Neural progenitor cell (in vitro differentiated cells): ENCODE measurements at regions not wholly inside any gene's neighbourhood (a gene's known extent, or its start where the extent isn't known, plus 50 kb on each side); places are given as distances from the start of the nearest gene placed in this dataset.

Source experiments
- DNase-seq: peaks from one replicate; pipeline ENCODE4 v3.0.0-alpha.2; 2016; ENCODE audit warnings: low spot score
- H2AFZ ChIP-seq: fragments of 200-600 bp; sonication (generic); replicated peaks from 2 replicates; pipeline ENCODE4 v1.6.1; 2016; ENCODE audit warnings: antibody characterized with exemption
- H3F3A ChIP-seq: fragments of 200-600 bp; sonication (generic); 2 replicates; pipeline ENCODE4 v1.6.1; 2016; ENCODE audit warnings: antibody characterized with exemption, low read depth
- H3K27ac ChIP-seq: fragments of 200-600 bp; sonication (generic); 2 replicates; pipeline ENCODE4 v1.5.1; 2016; ENCODE audit warnings: mild to moderate bottlenecking
- H3K27me3 ChIP-seq: fragments of 200-600 bp; sonication (generic); 2 replicates; pipeline ENCODE4 v1.6.1; 2016; ENCODE audit warnings: mild to moderate bottlenecking, moderate library complexity
- H3K36me3 ChIP-seq: fragments of 200-600 bp; sonication (generic); 2 replicates; pipeline ENCODE4 v1.5.1; 2016
- H3K4me1 ChIP-seq: fragments of 200-600 bp; sonication (generic); 2 replicates; pipeline ENCODE4 v1.6.1; 2016; ENCODE audit warnings: mixed run types
- H3K4me2 ChIP-seq: fragments of 200-600 bp; sonication (generic); 2 replicates; pipeline ENCODE4 v1.6.1; 2016
- H3K4me3 ChIP-seq: fragments of 200-600 bp; sonication (generic); 2 replicates; pipeline ENCODE4 v1.5.1; 2016
- H3K79me2 ChIP-seq: fragments of 200-600 bp; sonication (generic); 2 replicates; pipeline ENCODE4 v1.6.1; 2016; ENCODE audit warnings: low read depth
- H3K9ac ChIP-seq: fragments of 200-600 bp; sonication (generic); 2 replicates; pipeline ENCODE4 v1.6.1; 2016
- H3K9me3 ChIP-seq: fragments of 200-600 bp; sonication (generic); 2 replicates; pipeline ENCODE4 v1.5.1; 2016; ENCODE audit warnings: low read depth
- H4K20me1 ChIP-seq: fragments of 200-600 bp; sonication (generic); 2 replicates; pipeline ENCODE4 v1.6.1; 2016; ENCODE audit warnings: low read depth
- H3K27ac Mint-ChIP-seq: 3 replicates; pipeline ENCODE4 v1.8.0; 2021; ENCODE audit warnings: mixed read lengths
- H3K27me3 Mint-ChIP-seq: 2 replicates; pipeline ENCODE4 v1.8.0; 2022; ENCODE audit warnings: low read depth, mild to moderate bottlenecking, inconsistent platforms, moderate library complexity, mixed read lengths; ENCODE audit not compliant: insufficient read depth
- H3K36me3 Mint-ChIP-seq: 3 replicates; pipeline ENCODE4 v1.8.0; 2021; ENCODE audit warnings: mixed read lengths
- H3K4me1 Mint-ChIP-seq: 3 replicates; pipeline ENCODE4 v1.8.0; 2021; ENCODE audit warnings: mixed read lengths
- H3K4me3 Mint-ChIP-seq: 3 replicates; pipeline ENCODE4 v1.8.0; 2021; ENCODE audit warnings: mild to moderate bottlenecking, moderate library complexity, mixed read lengths
- H3K9me3 Mint-ChIP-seq: 3 replicates; pipeline ENCODE4 v1.8.0; 2020; ENCODE audit warnings: mixed read lengths
- EZH2 ChIP-seq: fragments of 200-600 bp; sonication (generic); IDR thresholded peaks from 2 replicates; pipeline ENCODE4 v1.6.1; 2017; ENCODE audit warnings: antibody characterized with exemption, mild to moderate bottlenecking, moderate library complexity
- EZH2phosphoT487 ChIP-seq: fragments of 200-600 bp; sonication (generic); IDR thresholded peaks from 2 replicates; pipeline ENCODE4 v1.6.1; 2017; ENCODE audit warnings: antibody characterized with exemption
- TF ChIP-seq, protein P1 (sequence below): fragments of 200-600 bp; sonication (generic); IDR thresholded peaks from 2 replicates; pipeline ENCODE4 v1.5.1; 2017; ENCODE audit warnings: antibody characterized with exemption, mild to moderate bottlenecking

DNA sequence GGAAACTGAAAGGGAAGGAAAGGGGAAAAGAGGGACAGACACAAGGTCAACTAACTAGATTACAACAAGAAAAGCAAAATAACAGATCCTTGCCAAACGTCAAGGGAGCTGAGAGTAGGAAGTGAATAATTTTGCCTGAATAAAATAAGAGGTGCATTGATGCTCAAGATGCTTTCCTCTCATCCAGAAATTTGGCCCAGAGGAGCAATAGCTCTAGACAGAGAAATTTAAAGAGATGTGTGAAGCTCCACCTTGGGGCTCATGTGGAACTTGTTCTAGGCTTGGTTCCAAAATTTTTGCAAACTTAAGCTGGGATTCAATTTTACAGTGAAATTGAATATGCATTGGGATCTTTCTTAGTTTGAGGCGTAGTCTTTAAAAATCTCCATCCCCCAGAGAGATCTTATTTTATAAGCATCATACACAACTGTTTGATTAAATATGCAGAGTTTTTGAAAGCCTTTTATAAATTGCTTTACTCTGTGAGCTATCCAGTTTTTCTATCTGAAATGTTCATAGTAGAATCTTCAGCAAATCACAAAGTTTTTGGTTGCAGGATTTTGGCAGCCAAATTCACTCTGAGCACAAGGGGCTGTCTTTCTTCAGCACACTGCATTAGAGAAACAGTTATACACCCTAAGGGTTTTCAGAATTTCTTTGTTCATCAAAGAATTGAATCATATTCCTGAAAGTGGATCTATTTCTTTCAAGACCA lies 1159.5 kb downstream of the ADGRL3 start:
- no peak overlapping the region for H2AFZ ChIP-seq
- no peaks in the 10 kb centered on the region for H4K20me1 ChIP-seq
- H3K4me3 Mint-ChIP-seq, result no peak overlapping the region
- H3K27ac ChIP-seq, result no peak overlapping the region
- no peak overlapping the region for H3K4me3 ChIP-seq
- no peak overlapping the region for H3K27ac Mint-ChIP-seq
- no peaks in the 10 kb centered on the region for H3K79me2 ChIP-seq
- no peaks in the 10 kb centered on the region for H3F3A ChIP-seq
- H3K27me3 Mint-ChIP-seq, result no peaks in the 10 kb centered on the region
- no peak overlapping the region for H3K4me2 ChIP-seq
- H3K9me3 ChIP-seq, result no peaks in the 10 kb centered on the region
- H3K4me1 Mint-ChIP-seq, result no peaks in the 10 kb centered on the region
- H3K4me1 ChIP-seq, result no peaks in the 10 kb centered on the region
- no peak for DNase-seq
- no peak overlapping the region for H3K9ac ChIP-seq
- no peaks in the 10 kb centered on the region for H3K27me3 ChIP-seq
- no peaks in the 10 kb centered on the region for H3K36me3 Mint-ChIP-seq
- H3K36me3 ChIP-seq, result no peaks in the 10 kb centered on the region
- TF ChIP-seq, protein P1, sequence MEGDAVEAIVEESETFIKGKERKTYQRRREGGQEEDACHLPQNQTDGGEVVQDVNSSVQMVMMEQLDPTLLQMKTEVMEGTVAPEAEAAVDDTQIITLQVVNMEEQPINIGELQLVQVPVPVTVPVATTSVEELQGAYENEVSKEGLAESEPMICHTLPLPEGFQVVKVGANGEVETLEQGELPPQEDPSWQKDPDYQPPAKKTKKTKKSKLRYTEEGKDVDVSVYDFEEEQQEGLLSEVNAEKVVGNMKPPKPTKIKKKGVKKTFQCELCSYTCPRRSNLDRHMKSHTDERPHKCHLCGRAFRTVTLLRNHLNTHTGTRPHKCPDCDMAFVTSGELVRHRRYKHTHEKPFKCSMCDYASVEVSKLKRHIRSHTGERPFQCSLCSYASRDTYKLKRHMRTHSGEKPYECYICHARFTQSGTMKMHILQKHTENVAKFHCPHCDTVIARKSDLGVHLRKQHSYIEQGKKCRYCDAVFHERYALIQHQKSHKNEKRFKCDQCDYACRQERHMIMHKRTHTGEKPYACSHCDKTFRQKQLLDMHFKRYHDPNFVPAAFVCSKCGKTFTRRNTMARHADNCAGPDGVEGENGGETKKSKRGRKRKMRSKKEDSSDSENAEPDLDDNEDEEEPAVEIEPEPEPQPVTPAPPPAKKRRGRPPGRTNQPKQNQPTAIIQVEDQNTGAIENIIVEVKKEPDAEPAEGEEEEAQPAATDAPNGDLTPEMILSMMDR, result no peak
- TF ChIP-seq EZH2 (no peak), EZH2phosphoT487 (no peak)
- H3K9me3 Mint-ChIP-seq, result no peaks in the 10 kb centered on the region

DNA sequence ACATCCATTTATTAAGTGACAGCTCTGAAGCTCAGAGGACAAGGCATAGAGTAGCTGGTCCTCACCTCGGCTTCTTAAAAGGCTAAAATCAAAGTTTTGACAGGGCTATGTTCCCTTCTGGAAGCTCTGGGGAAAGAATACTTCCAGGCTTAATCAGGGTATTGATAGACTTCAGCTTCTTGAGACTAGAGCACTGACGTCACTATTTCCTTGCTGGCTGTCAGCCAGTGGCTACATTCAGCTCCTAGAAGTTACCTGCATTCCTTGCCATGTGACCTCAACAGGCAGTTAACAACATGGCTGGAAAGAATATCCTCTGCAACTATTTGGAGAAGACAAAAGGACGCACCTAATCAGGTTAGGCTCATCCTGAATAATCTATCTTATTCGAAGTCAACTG lies 1144.8 kb downstream of the ADGRL3 start:
- no peaks in the 10 kb centered on the region for H3K27me3 Mint-ChIP-seq
- no peaks in the 10 kb centered on the region for H3K36me3 ChIP-seq
- no peaks in the 10 kb centered on the region for H3K27me3 ChIP-seq
- H3K4me1 Mint-ChIP-seq, result no peaks in the 10 kb centered on the region
- H3K27ac Mint-ChIP-seq, result no peak overlapping the region
- no peak overlapping the region for H2AFZ ChIP-seq
- no peaks in the 10 kb centered on the region for H3K79me2 ChIP-seq
- peaks cover 10% of the 10 kb centered on the region for H3K9me3 Mint-ChIP-seq
- peaks cover 5% of the 10 kb centered on the region for H3K9me3 ChIP-seq
- no peak for TF ChIP-seq EZH2phosphoT487
- no peak for TF ChIP-seq EZH2
- TF ChIP-seq, protein P1, result no peak
- peaks cover 2% of the 10 kb centered on the region for H3K36me3 Mint-ChIP-seq
- no peaks in the 10 kb centered on the region for H4K20me1 ChIP-seq
- no peak overlapping the region for H3K4me3 Mint-ChIP-seq
- H3K4me2 ChIP-seq, result no peak overlapping the region
- H3K4me3 ChIP-seq, result no peak overlapping the region
- no peak overlapping the region for H3K9ac ChIP-seq
- H3K27ac ChIP-seq, result no peak overlapping the region
- H3K4me1 ChIP-seq, result no peaks in the 10 kb centered on the region
- no peaks in the 10 kb centered on the region for H3F3A ChIP-seq
- no peak for DNase-seq

DNA sequence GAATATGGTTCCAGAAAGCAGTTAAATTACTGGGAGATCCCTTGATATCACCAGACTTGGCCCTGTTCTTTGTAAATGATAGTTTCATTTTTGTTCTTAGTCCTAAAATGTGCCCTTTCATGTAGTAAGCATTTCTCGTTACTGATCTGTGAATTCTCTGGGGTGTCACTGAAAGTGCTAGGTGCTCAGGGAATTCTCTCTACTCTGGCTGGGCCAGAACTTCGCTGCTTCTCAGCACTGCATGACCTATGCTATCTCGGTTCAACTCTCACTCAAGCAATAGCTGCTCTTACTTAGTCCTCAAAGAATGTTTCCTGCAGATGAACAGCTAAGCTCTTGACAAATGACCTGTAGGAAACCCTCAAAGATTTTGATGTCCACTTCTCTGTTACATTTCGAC lies 1144.3 kb downstream of the ADGRL3 start:
- H3K27me3 Mint-ChIP-seq, result no peaks in the 10 kb centered on the region
- Histone ChIP-seq H3K27ac (no peak overlapping the region), H3K9me3 (peaks cover 5% of the 10 kb centered on the region), H3K4me1 (no peaks in the 10 kb centered on the region), H2AFZ (no peak overlapping the region), H3K4me3 (no peak overlapping the region), H3K79me2 (no peaks in the 10 kb centered on the region), H3K27me3 (no peaks in the 10 kb centered on the region), H3K9ac (no peak overlapping the region), H3K4me2 (no peak overlapping the region), H3F3A (no peaks in the 10 kb centered on the region), H4K20me1 (no peaks in the 10 kb centered on the region), H3K36me3 (no peaks in the 10 kb centered on the region)
- TF ChIP-seq EZH2 (no peak), EZH2phosphoT487 (no peak)
- TF ChIP-seq, protein P1, result no peak
- H3K27ac Mint-ChIP-seq, result no peak overlapping the region
- peaks cover 10% of the 10 kb centered on the region for H3K9me3 Mint-ChIP-seq
- peaks cover 2% of the 10 kb centered on the region for H3K36me3 Mint-ChIP-seq
- DNase-seq, result no peak
- H3K4me3 Mint-ChIP-seq, result no peak overlapping the region
- no peaks in the 10 kb centered on the region for H3K4me1 Mint-ChIP-seq
